Lung (tissue), 11 donors: ENCODE measurements at regions not wholly inside any gene's neighbourhood (a gene's known extent, or its start where the extent isn't known, plus 50 kb on each side); places are given as distances from the start of the nearest gene placed in this dataset.

ENCODE experiments used
- ATAC-seq: fragments of 200-7000 bp; cut with Tn5 transposase; one replicate; pipeline ENCODE4 v1.9.1; 2020; ENCODE audit warnings: moderate number of reproducible peaks; ENCODE audit not compliant: insufficient read depth, low FRiP score
- DNase-seq, 3 donors: peaks; one replicate each; pipeline ENCODE4 v3.0.0-alpha.2; 2013 to 2017
- H3K27ac ChIP-seq, 2 donors: one replicate each; pipeline ENCODE4 v1.5.1; 2013; ENCODE audit warnings: mild to moderate bottlenecking in 2 of 2, moderate library complexity in 2 of 2, control low read depth in 1 of 2, inconsistent platforms in 1 of 2, low read depth in 1 of 2, low read length in 1 of 2
- H3K27me3 ChIP-seq, 3 donors: one replicate each; pipeline ENCODE4 v1.5.1; 2013; ENCODE audit warnings: low read length in 2 of 3; ENCODE audit not compliant: control insufficient read depth in 3 of 3, insufficient read depth in 3 of 3
- H3K36me3 ChIP-seq, 4 donors: one replicate each; pipeline ENCODE4 v1.5.1; 2013; ENCODE audit warnings: low read length in 4 of 4, mild to moderate bottlenecking in 1 of 4, moderate library complexity in 1 of 4; ENCODE audit not compliant: control insufficient read depth in 4 of 4, insufficient read depth in 4 of 4
- H3K4me1 ChIP-seq, 5 donors: one replicate each; pipeline ENCODE4 v1.5.1; 2013; ENCODE audit warnings: low read length in 5 of 5, mild to moderate bottlenecking in 2 of 5, moderate library complexity in 1 of 5; ENCODE audit not compliant: control insufficient read depth in 5 of 5, insufficient read depth in 5 of 5
- H3K4me3 ChIP-seq: one replicate; pipeline ENCODE4 v1.5.1; 2013; ENCODE audit warnings: mild to moderate bottlenecking, control low read depth, moderate library complexity
- H3K9ac ChIP-seq, 2 donors: one replicate each; pipeline ENCODE4 v1.5.1; 2013; ENCODE audit warnings: low read length in 2 of 2, control low read depth in 1 of 2; ENCODE audit not compliant: insufficient read depth in 1 of 2
- H3K9me3 ChIP-seq, 4 donors: one replicate each; pipeline ENCODE4 v1.5.1; 2013; ENCODE audit warnings: low read length in 3 of 4, mild to moderate bottlenecking in 1 of 4, moderate library complexity in 1 of 4; ENCODE audit not compliant: control insufficient read depth in 4 of 4, insufficient read depth in 3 of 4
- WGBS, 2 donors: extraction: QIAGEN DNeasy Blood & Tissue Kit; methylation state at CpG; one replicate each; pipeline ENCODE4 v1.1.7; 2013; 5-methylcytosine and 5-hydroxymethylcytosine counted together
- TF ChIP-seq, protein P1 (sequence below): IDR thresholded peaks from 2 replicates; pipeline ENCODE4 v1.5.1; 2012; ENCODE audit warnings: mild to moderate bottlenecking; ENCODE audit errors: control extremely low read depth, extremely low read depth
- donor health status: control.
- donor health status: control.
- donor health status: Bipolar disorder and iron deficiency.
- donor health status: healthy.
- donor health status: DM: yes; HTN: yes; CAD: no.

DNA sequence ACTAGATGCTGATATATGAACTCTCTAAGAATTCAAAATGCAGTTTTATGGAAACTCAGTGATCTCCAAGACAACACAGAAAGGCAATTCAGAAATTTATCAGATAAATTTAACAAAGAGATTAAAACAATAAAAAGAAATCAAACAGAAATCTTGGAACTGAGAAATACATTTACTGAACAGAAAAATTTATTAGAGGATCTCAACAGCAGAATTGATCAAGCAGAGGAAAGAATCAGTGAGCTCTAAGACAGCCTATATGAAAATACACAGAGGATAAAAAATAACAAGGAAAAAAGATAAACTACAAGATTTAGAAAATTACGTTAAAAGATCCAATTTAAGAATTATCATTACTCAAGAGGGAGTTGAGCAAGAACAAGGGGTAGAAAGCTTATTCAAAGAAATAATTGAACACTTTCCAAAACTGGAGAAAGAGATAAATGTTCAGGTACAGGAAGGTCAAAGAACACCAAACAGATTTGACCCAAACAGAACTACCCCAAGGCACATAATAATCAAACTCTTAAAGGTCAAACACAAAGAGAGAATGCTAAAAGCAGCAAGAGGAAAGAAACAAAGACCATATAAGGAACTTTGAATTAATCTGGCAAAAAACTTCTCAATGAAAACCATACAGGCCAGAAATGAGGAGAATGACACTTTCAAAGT, 103.1 kb downstream of the APIP start:
- peaks cover 0 to 5% (median 0%) of the 10 kb centered on the region in 4 donors for H3K9me3 ChIP-seq
- DNase-seq (no peak), ATAC-seq (no peak)
- TF ChIP-seq, protein P1, sequence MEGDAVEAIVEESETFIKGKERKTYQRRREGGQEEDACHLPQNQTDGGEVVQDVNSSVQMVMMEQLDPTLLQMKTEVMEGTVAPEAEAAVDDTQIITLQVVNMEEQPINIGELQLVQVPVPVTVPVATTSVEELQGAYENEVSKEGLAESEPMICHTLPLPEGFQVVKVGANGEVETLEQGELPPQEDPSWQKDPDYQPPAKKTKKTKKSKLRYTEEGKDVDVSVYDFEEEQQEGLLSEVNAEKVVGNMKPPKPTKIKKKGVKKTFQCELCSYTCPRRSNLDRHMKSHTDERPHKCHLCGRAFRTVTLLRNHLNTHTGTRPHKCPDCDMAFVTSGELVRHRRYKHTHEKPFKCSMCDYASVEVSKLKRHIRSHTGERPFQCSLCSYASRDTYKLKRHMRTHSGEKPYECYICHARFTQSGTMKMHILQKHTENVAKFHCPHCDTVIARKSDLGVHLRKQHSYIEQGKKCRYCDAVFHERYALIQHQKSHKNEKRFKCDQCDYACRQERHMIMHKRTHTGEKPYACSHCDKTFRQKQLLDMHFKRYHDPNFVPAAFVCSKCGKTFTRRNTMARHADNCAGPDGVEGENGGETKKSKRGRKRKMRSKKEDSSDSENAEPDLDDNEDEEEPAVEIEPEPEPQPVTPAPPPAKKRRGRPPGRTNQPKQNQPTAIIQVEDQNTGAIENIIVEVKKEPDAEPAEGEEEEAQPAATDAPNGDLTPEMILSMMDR = no peak
- H3K27ac ChIP-seq = no peak overlapping the region
- no peak overlapping the region for H3K9ac ChIP-seq
- H3K36me3 ChIP-seq = no peaks in the 10 kb centered on the region
- H3K4me1 ChIP-seq = no peaks in the 10 kb centered on the region
- no peak overlapping the region for H3K4me3 ChIP-seq
- WGBS, 2 donors = 78 to 93% methylated on average over 1 of the region's 1 CpG
- no peaks in the 10 kb centered on the region for H3K27me3 ChIP-seq

DNA sequence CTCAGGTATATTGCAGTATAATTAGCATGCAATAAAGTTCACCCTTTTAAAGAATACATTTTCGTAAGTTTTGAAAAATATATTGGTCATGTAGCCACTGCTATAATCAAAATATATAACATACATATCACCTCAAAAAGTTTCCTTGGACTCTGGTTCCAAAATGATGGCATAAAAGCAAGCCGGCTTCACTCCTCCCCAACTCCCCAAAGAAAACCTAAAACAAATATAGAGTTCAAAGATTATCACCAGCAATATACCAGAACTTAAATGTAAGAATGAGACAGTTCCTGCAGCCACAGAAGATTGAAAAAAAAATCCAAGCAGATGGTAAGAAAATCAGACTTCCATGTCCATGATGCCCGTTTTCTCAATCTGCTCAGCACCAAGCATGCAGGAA, 104.3 kb downstream of the APIP start:
- Histone ChIP-seq H3K9me3 (peaks cover 0 to 5% (median 0%) of the 10 kb centered on the region in 4 donors), H3K36me3 (no peaks in the 10 kb centered on the region), H3K27me3 (no peaks in the 10 kb centered on the region), H3K9ac (no peak overlapping the region), H3K4me1 (no peaks in the 10 kb centered on the region), H3K4me3 (no peak overlapping the region), H3K27ac (no peak overlapping the region)
- 88 to 90% methylated on average over 3 of the region's 3 CpGs for WGBS, 2 donors
- TF ChIP-seq, protein P1 = no peak
- ATAC-seq (no peak), DNase-seq (no peak)

DNA sequence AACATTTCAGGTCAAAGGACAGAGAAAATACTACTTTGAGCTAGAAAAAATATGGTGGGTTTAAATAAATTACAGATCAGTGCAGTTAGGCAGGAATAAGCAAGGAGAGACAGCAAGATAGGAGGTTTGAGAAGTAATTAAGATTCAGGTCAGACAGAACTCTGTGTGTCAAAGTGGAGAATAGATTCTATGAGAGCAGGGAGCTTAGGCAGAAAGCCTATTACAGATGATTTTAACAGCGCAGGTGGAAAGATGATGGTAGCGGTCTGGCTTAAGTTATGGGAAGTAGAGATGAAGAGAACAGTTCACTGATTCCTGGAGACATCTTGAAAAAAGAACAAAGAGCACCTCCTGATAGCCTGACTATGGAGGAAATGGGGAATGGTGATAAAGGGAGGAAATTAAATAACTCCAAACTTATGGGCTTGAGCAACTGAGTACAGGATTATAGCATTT, 106.0 kb downstream of the APIP start:
- H3K27ac ChIP-seq = no peak overlapping the region
- H3K9me3 ChIP-seq = peaks cover 0 to 5% (median 0%) of the 10 kb centered on the region in 4 donors
- no peak overlapping the region for H3K9ac ChIP-seq
- DNase-seq (no peak), ATAC-seq (no peak)
- H3K4me1 ChIP-seq = no peaks in the 10 kb centered on the region
- no peaks in the 10 kb centered on the region for H3K27me3 ChIP-seq
- no peak overlapping the region for H3K4me3 ChIP-seq
- WGBS, 2 donors = 94 to 98% methylated on average over 2 of the region's 2 CpGs
- TF ChIP-seq, protein P1 = no peak
- H3K36me3 ChIP-seq = no peaks in the 10 kb centered on the region
